ENCODE measurements at regions not wholly inside any gene's neighbourhood (a gene's known extent, or its start where the extent isn't known, plus 50 kb on each side); places are given as distances from the start of the nearest gene placed in this dataset.

GRCh38 chr10:6305401-6306321, 102.9 kb downstream of the PFKFB3 start:
- DNase-seq (ENCODE audit: extremely low read depth in 1 of 2, low read depth in 1 of 2): no peak

DNA sequence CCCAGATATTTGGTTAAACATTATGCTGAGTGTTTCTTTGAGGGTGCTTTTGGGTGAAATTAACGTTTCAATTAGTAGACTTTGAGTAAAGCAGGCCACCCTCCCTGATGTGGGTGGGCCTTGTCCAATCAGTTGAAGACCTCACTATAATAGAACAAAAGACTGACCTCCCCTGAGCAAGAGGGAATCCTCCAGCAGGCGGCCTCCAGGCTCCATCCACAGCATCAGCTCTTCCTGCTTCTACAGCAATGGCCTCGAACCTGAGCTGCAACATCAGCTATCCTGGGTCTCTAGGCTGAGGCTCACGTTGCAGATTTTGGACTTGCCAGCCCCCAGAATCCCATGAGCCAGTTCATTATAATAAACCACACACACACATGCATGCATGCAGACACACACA, 104.2 kb downstream of the PFKFB3 start:
- no peak for DNase-seq (ENCODE audit: extremely low read depth in 1 of 2, low read depth in 1 of 2)

- no peak for DNase-seq (ENCODE audit: extremely low read depth in 1 of 2, low read depth in 1 of 2)
Observed at GRCh38 chr10:6309816-6310215, 107.1 kb downstream of the PFKFB3 start.

DNA sequence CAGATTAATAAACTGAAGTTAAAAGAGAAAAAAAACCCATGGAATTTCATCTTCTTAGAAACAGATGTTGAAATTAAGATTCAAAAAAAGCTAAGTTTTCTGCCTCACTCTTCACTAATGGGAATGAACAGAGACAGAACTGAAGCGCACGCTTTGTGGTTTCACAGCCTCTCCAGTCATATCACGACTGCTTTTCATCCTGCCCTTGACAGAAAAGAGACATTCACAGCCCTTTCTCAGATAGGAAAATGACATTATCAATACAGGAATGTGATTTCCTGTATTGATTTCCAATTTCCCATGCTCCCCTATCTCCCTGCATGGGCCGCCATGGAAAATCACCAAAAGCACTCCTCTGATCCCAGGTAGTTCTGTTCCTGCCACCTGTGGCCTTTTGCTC, 108.2 kb downstream of the PFKFB3 start:
- no peak for DNase-seq (ENCODE audit: extremely low read depth in 1 of 2, low read depth in 1 of 2)

DNA sequence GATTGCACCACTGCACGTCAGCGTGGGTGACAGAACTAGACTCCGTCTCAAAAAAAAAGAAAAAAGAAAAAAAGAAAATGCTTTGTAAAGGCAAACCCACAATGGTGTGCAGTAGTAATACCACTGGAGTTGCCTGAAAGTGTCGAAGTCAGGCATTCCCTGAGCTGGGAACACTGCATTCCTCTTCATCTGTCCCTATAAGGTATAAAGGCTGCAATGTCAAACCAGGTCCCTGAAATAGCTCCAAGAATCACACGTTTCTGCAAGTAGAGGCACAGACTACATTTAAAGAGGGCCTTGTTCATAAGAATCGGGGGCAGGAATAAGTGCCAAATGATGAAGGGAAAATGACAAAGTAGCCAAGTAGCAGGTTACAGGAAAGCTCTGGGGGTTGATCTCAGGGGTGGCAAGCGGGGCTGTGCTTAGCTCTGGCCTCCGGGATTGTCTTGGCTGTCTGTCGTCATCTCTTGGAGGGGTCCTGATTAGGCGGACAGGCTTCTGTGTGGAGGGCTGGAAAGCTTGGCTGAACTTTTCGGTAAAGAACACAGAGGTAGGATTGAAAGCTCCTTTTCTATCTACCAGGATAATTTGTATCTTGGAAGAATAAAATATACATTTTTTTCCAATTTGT, 109.1 kb downstream of the PFKFB3 start:
- DNase-seq (ENCODE audit: extremely low read depth in 1 of 2, low read depth in 1 of 2): no peak

- DNase-seq (ENCODE audit: extremely low read depth in 1 of 2, low read depth in 1 of 2): no peak
Observed at GRCh38 chr10:6312636-6313035, 109.9 kb downstream of the PFKFB3 start.

DNA sequence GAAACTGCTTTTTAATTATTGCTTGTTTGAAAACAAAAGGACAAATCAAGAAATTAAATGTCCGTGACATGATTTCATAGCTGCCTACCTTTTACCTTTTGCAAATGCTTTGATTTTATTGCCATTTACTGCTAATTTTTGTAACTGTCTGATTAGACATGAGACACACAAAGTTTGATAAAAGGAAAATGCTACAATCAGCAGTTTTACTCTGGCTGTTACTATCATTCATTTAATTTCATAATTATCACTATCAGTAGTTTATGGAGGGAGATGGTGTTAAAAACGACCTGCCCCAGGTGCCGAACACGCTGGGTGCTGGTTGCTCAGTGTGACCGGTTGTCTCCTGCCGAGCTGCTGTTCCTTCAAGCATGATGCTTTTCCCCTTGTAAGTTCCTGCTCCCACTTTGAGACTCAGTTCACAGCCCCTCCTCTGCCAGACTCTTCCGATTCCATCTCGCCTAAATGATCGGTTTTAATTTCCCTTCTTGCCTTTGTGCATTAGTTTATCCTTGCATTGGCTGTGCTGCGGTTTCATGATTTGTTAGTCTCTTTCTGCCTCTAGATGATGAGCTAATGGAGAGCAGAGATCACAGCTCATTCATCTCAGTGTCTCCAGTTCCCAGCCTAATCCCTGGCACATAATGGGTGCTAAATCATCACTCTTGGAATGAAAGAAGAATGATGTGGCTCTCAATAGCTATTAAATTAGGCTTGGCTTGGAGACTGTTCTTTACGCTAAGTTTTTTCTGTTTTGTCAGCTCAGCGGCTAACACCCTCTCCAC, 110.6 kb downstream of the PFKFB3 start:
- no peak for DNase-seq (ENCODE audit: extremely low read depth in 1 of 2, low read depth in 1 of 2)

GRCh38 chr10:6314620-6315205, 112.0 kb downstream of the PFKFB3 start:
- no peak for DNase-seq (ENCODE audit: extremely low read depth in 1 of 2, low read depth in 1 of 2)

DNA sequence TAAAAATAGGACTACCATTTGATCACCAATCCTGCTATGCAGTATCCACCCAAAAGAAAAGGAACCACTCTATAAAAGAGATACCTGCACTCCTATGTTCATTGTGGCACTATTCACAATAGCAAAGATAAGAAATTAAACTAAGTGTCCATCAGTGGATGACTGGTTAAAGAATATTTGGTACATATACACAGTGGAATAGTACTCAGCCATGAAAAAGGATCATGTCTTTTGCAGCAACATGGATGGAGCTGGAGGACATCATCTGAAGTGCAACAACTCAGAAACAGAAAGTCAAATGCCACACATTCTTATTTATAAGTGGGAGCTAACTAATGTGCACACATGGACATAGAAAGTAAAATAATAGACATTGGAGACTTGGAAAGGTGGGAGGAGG, 116.4 kb downstream of the PFKFB3 start:
- DNase-seq (ENCODE audit: extremely low read depth in 1 of 2, low read depth in 1 of 2): no peak

DNA sequence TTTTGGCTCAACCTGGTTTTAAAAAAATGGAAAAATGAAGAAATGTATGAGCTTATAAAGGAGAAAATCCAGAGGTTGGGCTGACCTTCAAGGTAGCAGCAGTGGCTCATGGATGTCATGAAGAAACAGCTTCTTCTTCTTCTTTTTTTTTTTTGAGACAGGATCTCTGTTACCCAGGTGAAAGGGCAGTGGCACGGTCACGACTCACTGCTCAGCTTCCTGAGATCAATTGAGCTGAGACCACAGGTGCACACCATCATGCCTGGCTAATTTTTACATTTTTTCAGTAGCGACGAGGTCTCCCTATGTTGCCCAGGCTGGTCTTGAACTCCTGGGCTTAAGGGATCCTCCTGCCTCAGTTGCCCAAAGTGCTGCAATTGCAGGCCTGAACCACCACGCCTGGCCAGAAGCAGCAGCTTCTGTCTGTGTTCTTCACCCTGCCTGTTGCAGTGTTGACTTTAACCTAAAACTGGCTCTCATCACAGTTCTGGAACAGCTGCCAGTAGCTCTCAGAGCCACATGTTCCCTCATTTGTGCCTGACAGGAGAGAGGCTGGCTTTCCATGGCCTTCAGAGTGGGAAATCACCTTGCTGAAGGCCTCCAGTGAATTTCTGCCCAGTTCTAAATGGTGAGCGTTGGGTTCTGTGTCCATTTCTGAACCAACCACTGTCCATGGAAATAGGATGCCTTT, 117.7 kb downstream of the PFKFB3 start:
- no peak for DNase-seq (ENCODE audit: extremely low read depth in 1 of 2, low read depth in 1 of 2)

GRCh38 chr10:6321880-6322279, 119.1 kb downstream of the PFKFB3 start:
- no peak for DNase-seq (ENCODE audit: extremely low read depth in 1 of 2, low read depth in 1 of 2)

- DNase-seq (ENCODE audit: extremely low read depth in 1 of 2, low read depth in 1 of 2): no peak
Observed at GRCh38 chr10:6322805-6323204, 120.1 kb downstream of the PFKFB3 start.

DNA sequence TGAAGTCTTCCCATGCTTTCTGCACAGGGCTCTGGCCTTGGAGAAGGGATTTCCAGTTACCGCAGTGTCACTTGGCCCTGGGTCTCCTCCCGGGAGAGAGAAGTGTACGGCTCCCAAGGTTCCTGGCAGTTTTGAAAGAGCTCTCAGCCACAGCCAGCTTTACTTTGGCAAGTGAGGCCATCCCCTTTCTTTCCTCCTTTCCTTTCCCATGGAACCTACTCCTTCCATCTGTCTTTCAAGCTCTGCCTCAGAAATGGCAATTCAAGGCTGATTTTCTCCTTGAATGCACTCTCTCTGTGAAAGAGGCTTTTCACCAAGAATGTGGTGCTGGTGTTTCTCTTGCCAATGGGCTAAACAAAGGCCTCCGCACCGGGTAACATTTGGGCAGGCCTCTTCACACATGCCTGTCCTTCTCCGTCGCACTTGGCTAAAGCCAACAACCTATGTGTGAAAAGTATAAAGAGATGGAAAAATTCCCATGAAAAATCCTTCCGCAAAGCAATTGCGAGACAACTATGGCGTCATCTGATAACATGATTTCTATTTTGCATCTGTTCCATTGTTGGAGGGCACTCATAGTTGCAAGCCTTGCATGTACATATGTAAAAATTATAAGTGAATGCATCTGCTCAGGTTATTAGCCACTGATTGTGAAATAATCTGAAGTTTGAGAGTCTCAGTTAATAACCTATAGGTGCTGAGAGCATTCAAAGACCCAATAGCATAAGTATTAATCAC, 125.4 kb downstream of the PFKFB3 start:
- DNase-seq (ENCODE audit: extremely low read depth in 1 of 2, low read depth in 1 of 2): no peak

DNA sequence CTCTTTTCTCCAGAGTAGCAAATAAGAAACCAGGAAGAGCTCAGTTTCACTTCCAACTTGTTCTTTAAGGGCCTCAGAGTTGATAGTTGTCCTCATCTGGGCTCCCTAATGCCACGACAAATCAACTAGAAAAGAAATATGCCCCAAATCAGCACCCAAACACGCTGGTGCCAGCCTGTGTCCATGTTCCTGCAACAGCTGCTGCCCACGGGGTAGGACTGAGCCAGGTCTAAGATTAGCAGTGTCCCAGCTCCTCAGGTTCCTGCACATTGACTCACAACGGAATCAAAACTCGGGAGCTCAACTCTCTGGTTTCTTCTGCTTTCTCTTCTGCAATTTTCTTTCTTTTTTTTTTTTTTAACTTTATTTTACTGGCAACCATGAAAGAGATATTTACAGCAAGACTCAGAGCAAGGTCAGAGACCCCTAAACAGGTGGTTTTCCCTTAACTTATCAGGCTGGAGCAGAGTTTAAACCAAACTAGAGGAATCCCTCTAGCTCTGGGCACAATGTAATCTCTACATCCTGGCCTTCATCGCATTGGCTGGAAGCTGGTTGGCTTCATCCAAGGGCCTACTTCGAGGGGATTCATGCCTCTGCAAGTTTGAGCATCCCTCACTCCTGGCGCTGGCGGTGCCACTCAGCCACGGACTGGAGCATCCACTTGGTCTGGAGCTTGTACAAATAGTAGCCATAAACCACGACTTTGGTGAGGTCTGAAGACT, 126.1 kb downstream of the PFKFB3 start:
- no peak for DNase-seq (ENCODE audit: extremely low read depth in 1 of 2, low read depth in 1 of 2)

DNA sequence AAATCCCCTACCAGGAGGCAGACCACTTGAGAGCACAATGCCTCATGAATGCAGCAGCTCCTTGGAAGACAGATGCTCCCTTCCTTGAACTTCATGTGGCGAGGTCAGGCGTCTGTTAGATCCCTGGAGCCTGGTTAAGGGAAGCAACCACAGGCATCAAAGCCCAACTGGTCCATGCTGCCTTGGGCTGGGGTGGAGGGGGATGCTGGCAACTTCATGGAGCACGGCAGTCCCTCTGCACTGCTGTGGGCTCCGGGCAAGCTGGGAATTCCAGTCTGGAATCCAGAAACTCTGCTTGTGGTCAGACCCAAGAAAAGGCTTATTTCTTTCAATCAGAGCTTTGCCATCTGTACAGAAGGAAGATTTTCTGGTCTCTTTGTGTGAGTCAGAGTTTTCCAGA, 130.4 kb downstream of the PFKFB3 start:
- no peak for DNase-seq (ENCODE audit: extremely low read depth in 1 of 2, low read depth in 1 of 2)

GRCh38 chr10:6333973-6334372, 131.2 kb downstream of the PFKFB3 start:
- no peak for DNase-seq (ENCODE audit: extremely low read depth in 1 of 2, low read depth in 1 of 2)

GRCh38 chr10:6336016-6336415, 133.3 kb downstream of the PFKFB3 start:
- DNase-seq (ENCODE audit: extremely low read depth in 1 of 2, low read depth in 1 of 2): no peak

GRCh38 chr10:6337382-6337781, 134.7 kb downstream of the PFKFB3 start:
- no peak for DNase-seq (ENCODE audit: extremely low read depth in 1 of 2, low read depth in 1 of 2)

GRCh38 chr10:6338361-6338760, 135.6 kb downstream of the PFKFB3 start:
- DNase-seq (ENCODE audit: extremely low read depth in 1 of 2, low read depth in 1 of 2): no peak
